HG03520 (cell line): ENCODE measurements at regions not wholly inside any gene's neighbourhood (a gene's known extent, or its start where the extent isn't known, plus 50 kb on each side); places are given as distances from the start of the nearest gene placed in this dataset.

ENCODE experiments used
- ATAC-seq: cut with Tn5 transposase; IDR thresholded peaks from one replicate; pipeline ENCODE4 v1.9.1; 2021; ENCODE audit warnings: mild to moderate bottlenecking, moderate library complexity; ENCODE audit not compliant: unreplicated experiment

DNA sequence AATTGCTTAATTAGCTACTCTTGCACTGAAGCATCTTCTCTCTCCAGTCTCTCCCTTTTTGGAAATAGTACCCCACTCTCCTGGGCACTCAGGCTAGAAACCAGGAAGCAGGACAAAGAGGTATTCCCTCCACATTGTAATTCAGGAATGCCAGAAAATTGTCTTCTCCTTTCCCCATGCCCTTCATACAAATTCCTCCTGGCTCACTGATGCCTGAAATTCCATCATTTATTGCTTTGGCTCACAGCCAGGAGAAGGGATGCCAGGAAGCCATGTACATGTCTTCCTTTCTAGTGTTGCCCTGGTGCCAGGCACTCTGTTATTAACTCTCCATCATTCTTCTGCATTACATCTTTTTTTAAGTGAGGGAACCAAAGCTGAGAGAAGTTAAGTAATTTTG is 716.5 kb upstream of the C9orf72 start:
- ATAC-seq: no peak

DNA sequence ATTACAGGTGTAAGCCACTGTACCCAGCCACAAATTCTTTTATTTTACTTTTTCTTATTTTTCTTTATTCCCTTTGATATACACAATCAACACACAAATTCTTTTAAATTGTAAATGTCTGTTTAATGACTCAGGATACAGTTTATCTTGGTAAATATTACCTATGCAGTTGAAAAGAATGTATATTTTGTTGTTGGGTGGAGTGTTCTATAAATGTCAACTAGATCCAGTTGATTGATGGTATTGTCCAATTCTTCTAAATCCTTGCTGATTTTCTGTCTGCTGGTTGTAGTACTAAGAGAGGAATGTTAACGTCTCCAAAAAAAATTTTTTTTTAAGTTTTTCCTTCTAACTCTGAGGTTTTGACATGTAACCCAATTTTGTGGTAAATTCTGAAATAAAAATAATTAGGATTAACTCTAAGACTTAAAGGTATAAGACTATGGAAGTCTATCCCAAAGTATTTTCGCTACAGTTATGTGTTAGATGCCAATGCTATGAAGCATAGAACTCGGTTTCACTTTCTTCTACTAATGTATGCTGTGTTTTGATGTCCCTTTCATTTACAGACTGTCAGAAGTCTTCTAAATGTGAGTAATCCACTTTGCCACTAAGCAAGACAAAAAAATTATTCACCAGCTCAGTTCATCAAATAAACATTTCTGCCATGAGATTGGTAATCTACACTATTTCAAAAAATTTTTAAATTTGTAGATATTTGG is 720.2 kb upstream of the C9orf72 start:
- ATAC-seq: no peak

DNA sequence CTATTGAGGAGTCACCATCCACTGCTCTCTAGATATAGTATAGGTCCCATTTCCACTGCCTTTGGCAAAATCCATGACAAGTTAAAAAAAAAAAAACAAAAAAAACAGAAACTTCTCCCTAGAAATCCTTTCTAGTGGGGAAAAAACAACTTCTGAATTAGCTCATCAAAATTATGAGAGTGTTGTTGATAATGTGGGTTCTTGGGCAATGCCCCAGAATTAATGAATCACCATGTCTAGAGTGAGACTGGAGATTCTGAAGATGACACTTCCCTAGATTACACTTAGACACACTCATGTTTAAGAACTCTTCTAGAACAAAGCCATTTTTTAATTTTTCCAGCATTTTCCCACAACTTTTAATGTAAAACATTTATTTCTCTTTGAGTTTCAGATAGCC is 728.0 kb upstream of the C9orf72 start:
- ATAC-seq: no peak

DNA sequence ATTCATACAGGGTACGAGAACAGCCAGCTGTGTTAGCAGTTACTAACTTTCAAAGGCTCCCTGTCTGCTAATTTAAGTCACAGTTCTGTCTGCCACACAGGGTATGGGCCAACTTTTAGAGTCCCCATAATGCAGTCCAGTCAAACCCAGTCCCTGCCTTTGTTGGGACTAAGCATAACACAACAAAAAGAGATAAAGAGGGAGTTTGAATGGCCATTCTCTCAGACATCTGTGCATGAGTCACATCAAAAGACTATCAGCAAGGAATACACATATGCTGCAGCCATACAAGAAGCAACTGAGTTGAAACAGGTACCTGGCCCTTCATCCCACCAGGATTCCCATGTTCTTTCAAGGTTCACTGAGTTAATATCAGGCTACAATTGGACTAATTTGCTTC is 744.5 kb upstream of the C9orf72 start:
- ATAC-seq: no peak

DNA sequence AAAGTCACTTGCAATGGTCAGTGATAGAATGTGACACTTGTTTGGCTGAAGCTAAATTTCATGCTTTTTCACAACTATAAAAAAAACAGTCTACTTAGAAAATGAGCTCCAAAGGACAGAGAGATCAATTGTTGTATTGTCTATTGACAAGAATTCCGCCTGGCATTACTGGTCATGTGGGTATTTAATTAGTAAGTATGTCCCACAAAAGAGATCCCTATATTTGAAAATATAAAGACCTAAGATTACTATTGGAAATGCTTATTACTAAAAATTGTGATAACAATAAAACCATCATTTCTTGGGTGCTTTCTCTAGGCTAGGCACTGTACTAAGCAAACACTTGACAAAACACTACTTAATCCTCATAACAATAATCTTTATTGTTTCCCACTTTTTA is 745.2 kb upstream of the C9orf72 start:
- ATAC-seq: no peak

DNA sequence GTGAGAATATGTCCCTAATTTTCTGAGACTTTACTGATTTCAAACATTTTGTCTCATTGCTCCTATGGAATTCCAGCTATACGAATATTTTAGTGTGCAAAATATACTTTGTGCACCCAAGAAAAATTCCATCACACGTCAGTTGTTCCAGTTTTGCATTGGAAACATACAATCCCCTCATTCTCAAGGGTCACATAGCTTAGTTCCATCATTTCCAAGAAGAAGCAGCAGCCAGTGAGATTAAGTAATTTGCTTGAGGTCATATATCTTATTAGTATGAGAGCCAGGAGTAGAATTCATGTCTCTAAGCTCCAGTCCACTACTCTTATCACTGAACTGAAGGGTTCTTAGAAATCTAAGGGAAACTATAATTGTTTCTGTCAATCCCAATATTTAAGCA is 746.7 kb upstream of the C9orf72 start:
- no peak for ATAC-seq

DNA sequence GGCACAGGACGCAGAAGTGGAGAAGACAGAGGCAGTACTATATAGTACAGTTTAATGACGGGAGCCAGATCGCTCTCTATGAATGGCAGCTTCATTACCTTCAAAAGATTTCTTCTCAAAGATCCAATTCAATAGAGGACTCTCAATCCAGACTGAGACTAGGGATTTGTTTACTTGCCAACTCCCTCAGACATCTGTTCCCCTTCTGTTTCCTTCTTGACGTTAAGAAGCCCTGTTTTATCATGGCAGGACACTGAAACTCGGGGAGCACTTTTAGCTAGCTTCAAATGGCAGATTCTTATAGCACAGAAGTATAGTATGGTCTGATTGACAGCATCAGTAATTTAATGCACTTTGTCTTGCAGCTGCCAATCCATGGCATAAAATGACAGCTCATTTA is 747.3 kb upstream of the C9orf72 start:
- no peak for ATAC-seq

DNA sequence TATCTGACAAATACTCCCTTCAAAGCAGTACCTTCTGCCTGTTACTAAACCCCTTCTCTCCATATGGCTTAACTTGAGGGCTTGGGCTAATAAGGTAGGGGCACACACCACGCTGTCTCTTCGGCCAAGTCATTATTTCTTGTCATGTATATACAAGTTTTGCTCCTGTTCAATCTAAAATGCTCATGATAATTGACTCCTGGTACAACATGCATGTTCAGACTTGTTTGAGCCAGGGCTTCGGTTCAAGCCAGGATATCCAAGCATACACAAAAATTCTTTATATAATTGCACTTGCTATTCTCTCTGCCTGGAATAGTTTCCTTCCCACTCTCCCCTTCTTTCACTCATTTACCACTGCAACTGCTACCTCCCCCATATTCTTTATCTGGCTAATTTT is 756.0 kb upstream of the C9orf72 start:
- no peak for ATAC-seq

DNA sequence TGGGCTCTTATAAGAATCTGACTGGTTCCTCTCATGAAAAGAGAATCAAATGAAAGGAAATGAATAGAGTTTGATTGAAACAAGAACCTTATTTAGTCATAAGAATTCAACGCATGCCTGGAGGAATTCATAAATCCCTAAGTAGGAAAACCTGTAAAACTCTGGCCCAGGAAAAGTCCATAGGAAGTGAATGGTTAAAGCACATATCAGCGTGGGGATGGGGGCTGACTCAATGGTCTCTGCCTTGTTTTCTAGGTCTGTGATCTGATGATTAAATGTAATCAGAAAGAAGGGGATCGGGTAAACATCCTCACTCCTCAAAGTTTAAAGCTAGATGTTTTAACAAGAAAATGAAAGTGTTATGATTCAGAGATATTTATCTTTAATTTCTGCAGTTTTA is 759.4 kb upstream of the C9orf72 start:
- no peak for ATAC-seq

DNA sequence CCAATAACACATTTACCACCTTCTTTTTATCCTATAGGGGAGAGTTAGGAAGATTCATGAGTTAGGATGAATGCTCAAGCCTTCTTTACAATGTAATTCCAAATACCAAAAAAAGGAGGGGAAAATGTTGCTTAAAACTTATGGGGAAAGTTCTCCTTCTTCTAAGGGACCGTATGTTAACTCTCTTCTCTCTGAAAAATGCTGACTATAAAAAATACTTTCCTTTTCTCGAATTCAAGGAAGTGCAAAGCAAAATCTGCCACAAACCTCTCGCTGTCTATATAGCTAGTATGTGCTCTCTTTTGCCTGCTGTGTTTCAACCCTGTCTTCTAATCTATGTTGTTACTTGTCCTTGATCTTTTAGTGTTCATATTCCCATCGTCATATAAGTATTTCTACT is 768.6 kb upstream of the C9orf72 start:
- ATAC-seq: no peak

DNA sequence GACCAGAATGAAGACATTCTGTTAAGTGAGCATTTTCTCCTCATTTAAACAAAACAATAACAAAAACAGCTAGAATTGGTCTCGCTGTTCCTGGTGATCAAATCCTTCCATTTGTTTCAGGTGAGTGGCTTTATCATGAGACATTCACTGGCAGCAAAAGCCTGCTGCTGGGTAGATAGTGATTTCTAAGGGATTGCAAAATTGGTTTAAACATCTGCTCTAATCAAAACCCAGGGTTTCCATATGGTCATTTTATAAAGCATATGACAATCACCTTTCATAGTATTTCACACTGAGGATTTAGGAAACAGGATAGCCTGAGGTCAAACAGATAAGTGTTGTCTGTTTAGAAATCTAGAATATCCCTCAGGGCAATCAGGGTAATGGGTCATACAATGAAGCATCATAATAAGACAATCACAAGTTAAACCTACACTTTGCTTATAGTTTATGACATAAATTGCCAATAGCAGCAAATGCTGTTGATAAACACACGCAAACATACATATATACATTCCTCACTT is 769.6 kb upstream of the C9orf72 start:
- ATAC-seq: no peak

DNA sequence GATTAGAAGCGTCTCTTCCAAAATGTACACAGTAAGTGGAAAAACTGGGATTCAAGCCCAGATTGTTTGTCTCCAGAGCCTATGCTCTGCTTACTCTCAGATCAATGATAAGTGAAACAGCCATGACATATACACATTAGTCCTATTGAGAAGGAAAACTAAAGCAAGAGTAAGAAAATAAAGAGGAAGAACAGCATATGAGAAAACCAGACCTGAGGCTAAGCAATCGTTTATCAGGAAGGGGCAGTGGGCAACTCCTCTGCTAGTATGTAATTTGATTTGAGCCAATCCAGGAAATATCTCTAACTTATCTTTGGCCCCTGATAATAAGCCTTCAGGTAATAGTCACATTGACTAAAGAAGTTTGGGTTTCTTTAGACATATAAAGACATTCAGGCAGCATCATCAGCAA is 789.9 kb upstream of the C9orf72 start:
- ATAC-seq: no peak

DNA sequence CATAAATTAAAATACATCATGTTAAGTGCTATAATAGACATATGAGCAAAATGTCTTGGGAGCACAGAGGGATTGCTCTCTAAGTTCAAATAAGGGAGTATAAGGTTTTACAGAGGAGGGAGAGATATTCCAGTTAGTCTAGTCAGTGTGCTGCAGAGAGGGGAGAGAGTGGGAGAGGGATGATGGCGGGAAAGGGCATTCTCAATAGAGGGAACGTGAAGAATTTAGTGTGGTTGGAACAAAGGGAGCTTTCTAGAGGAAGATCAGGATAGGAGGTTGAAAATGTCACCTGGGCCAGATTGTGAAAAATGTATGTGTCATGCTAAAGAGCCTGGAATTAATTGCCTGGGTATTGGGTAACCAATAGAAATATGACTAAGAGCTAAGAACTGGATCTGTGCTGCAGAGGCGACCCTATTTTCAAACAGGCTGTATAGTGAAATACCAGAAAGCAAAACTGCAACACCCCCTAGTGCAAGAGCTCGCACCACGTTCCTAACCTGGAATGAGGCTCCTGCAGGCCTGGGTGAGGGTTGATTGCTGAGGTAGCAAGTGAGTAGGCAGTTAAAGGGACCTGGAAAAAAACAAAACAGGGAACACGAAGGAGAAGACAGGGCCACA is 791.8 kb upstream of the C9orf72 start:
- no peak for ATAC-seq

DNA sequence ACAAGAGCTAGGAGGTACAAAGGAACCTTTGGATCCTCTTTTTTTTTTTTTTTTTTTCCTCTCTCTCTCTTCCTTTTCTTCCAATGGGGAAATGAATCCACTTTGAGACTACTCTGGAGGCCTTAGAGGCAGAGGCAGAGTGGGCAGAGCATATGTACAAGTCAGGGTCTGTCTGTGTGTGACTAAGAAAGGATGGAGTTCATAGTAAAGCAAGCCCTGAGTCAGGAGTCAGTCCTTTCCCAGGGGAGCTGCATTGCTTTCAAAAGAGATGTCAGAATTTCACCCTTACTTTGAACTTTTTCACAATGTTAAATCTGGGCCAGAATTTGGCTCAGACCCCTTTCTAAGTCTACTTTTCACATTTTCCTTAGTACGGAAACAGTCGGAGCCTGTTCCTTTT is 792.4 kb upstream of the C9orf72 start:
- ATAC-seq: no peak

DNA sequence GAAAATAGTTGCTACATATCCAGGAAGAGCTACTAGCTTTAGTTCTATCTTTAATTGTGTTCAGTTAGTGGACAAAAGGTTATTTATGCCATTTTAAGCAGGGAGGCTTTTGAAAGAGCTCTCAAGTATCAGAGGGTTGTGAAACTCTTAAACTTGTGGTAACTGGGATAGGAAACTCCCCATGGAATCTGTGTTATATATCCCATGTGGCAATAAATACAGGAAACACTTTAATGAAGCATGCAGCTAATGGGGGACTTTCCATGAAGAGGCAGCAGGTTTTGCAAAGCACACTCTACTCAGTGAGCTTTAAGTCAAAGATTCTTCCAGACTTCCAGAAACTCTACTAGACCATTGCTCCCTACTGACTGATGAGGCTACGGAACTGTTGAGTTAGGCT is 805.0 kb upstream of the C9orf72 start:
- no peak for ATAC-seq

DNA sequence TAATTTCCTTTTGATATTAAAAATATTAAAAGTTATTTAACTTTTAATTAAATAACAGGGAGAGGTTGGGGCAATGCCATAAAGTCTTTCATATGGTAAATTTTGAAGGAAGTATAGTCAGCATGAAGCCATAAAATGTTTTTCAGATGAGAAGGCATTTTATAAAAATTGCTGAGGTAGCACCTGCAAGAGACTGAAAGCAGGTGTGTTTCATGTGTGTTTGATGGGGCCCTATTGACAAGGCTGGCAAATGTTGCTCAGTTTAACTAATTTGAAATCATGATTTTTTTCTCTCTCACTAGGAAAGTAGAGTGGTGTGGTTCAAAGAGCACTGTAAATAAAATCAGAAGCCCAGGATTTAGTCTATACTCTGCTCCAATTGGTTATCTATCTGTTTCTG is 805.8 kb upstream of the C9orf72 start:
- ATAC-seq: no peak

DNA sequence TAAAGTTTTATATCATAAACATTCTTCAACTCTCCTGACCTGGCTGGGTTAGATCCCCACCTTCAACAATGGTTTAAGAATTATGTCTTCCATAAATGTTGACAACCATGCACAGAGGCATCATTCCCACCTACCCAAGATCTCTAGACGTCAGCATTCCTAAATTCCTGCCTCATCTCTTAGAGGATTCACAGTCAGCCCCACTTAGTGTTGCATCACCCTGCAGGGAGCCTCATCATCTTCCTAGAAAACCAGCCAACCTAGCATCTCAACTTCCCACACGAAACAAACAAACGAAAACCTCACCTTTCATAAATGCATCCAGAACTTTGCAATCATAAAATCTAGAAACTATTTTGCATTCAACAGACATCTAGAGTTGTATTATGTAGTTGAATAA is 816.1 kb upstream of the C9orf72 start:
- ATAC-seq: no peak

DNA sequence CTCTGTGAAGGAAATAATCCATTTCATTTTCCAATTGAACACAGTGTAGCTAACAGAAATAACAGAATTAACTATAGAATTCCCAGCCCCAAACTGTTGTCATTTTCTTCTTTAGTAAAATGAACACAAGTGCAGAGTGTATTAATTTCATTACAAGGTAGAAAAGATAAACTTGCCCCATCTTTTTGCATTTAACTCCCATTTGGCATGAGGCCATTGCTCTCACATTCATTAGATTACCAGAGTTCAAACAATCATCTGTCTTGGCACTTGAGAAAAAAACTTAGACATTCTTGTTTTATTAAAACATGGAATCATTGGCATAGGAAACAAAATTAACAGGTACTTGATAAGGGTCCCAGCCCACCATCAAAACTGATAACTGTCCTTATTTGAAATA is 821.5 kb upstream of the C9orf72 start:
- ATAC-seq: no peak

DNA sequence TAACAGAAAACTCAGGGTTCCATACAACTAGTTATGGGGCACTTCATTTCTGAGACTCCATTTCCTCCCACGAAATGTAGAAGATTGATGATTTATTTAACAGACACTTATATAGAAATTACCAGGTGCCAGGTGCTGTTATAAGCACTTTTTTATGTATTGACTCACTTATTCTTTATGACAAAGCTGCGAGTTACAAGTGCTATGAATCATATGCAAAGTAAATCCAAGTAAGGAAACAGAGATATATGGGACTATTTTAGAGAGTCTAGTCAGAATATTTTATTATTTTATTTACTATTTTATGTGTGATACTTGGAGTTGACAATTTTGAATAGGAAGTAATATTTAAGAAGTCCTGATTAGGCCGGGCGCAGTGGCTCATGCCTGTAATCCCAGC is 822.8 kb upstream of the C9orf72 start:
- ATAC-seq: no peak

DNA sequence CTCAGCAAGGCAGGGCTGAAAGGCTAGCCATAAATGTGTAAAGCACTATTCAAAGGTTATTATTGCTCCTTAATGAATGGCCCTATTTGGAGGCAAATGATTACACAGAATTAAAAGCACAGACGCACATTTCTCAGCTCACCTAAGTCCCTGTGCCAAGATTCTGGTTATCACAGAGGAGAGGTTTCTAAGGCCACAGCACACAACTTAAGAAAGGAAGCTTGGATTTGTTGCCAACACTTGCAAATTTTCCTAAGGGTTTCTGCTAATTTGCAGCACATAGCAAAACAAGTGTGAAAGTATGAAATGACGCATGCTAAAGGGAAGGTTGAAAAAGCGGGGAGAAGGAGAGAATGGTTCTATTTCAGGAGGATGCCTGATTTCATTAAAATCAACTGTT is 834.1 kb upstream of the C9orf72 start:
- ATAC-seq: no peak

DNA sequence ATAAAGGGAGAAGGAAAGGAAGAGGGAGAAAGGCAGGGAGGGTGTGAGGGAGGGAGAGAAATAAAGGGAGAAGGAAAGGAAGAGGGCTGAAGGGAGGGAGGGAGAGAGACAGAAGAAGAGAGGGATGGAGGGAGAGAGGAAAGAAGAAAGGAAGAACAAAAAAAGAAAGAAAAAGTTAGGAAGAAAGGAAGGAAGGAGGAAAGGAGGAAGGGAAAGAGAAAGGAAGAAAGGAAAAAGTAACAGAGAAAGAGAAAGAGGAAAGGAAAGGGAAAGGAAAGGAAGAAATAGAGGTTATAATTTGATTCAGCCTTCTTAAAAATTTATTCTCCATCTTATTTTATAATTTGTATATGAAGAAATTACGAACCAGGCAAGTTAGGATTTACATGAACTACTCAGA is 836.6 kb upstream of the C9orf72 start:
- no peak for ATAC-seq

DNA sequence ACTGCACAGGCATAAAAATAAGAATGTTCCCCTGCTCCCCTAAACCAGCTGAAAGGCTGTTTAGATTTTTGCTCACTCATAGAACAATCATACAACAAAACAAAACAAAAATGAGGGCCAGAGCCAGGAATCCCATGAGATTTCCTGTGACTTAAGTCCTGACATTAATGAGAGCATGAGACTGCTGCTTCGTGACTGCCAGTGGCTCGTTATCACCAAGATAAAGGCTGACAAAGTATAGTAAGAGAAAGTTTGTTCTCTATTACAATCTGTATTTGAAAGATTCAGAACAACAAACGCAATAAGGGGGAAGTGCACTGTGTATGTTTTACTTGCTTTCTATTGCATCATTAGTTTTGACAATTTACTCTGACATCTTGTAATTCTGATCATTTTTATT is 837.1 kb upstream of the C9orf72 start:
- ATAC-seq: no peak

DNA sequence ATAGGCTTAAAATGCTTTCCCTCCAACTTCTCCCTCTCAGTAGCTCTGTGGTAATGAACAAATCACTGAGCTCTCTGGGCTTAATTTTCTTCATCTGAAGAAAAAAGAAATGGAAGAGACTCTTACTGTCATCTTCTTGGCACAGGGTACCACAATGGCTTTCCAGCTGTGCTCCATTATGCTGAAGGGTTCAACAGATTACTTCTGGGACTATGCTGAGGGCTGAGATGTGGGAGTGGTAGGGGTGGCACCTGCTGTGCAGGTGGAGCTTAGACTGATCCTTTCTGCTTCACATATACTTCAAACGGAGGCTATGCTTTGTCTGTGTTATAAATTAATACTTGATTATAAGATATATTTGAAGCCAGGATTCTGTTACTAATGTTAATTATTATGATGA is 840.2 kb upstream of the C9orf72 start:
- ATAC-seq: no peak
